GM23248 (cell line): ENCODE measurements at regions not wholly inside any gene's neighbourhood (a gene's known extent, or its start where the extent isn't known, plus 50 kb on each side); places are given as distances from the start of the nearest gene placed in this dataset.

Experiments used
- DNase-seq: peaks from one replicate; pipeline ENCODE4 v3.0.0-alpha.2; 2015
- H2AFZ ChIP-seq: fragments of 200-600 bp; sonication (generic); 2 replicates; pipeline ENCODE4 v1.6.1; 2016; ENCODE audit warnings: antibody characterized with exemption
- H3F3A ChIP-seq: fragments of 200-600 bp; sonication (generic); 2 replicates; pipeline ENCODE4 v1.6.1; 2016; ENCODE audit warnings: mild to moderate bottlenecking, antibody characterized with exemption, mixed run types; ENCODE audit not compliant: insufficient read depth
- H3K27ac ChIP-seq: fragments of 200-600 bp; sonication (generic); 2 replicates; pipeline ENCODE4 v1.5.1; 2016; ENCODE audit warnings: mild to moderate bottlenecking
- H3K27me3 ChIP-seq: fragments of 200-600 bp; sonication (generic); replicated peaks from 2 replicates; pipeline ENCODE4 v1.6.1; 2016; ENCODE audit warnings: mild to moderate bottlenecking; ENCODE audit not compliant: insufficient read depth
- H3K36me3 ChIP-seq: fragments of 200-600 bp; sonication (generic); 2 replicates; pipeline ENCODE4 v1.6.1; 2016; ENCODE audit warnings: low read depth, mild to moderate bottlenecking
- H3K4me1 ChIP-seq: fragments of 200-600 bp; sonication (generic); 2 replicates; pipeline ENCODE4 v1.6.1; 2016; ENCODE audit warnings: mild to moderate bottlenecking; ENCODE audit not compliant: insufficient read depth
- H3K4me2 ChIP-seq: fragments of 200-600 bp; sonication (generic); one replicate; pipeline ENCODE4 v1.6.1; 2016; ENCODE audit warnings: mild to moderate bottlenecking; ENCODE audit not compliant: unreplicated experiment
- H3K4me3 ChIP-seq: fragments of 200-600 bp; sonication (generic); 2 replicates; pipeline ENCODE4 v1.5.1; 2016; ENCODE audit warnings: mild to moderate bottlenecking
- H3K79me2 ChIP-seq: fragments of 200-600 bp; sonication (generic); 2 replicates; pipeline ENCODE4 v1.6.1; 2016; ENCODE audit warnings: mild to moderate bottlenecking; ENCODE audit not compliant: insufficient read depth
- H3K9ac ChIP-seq: fragments of 200-600 bp; sonication (generic); 2 replicates; pipeline ENCODE4 v1.6.1; 2016; ENCODE audit warnings: mild to moderate bottlenecking
- H3K9me2 ChIP-seq: fragments of 200-600 bp; sonication (generic); 2 replicates; pipeline ENCODE4 v1.6.1; 2016; ENCODE audit warnings: mixed run types, mild to moderate bottlenecking, moderate library complexity; ENCODE audit not compliant: insufficient read depth
- H3K9me3 ChIP-seq: fragments of 200-600 bp; sonication (generic); one replicate; pipeline ENCODE4 v1.6.1; 2017; ENCODE audit warnings: low read depth
- H4K20me1 ChIP-seq: fragments of 200-600 bp; sonication (generic); 2 replicates; pipeline ENCODE4 v1.6.0; 2016; ENCODE audit not compliant: insufficient read depth
- EZH2 ChIP-seq: fragments of 200-600 bp; sonication (generic); IDR thresholded peaks from 2 replicates; pipeline ENCODE4 v1.6.1; 2018; ENCODE audit warnings: antibody characterized with exemption, mild to moderate bottlenecking; ENCODE audit not compliant: insufficient read depth, poor library complexity, severe bottlenecking
- EZH2phosphoT487 ChIP-seq: fragments of 200-600 bp; sonication (generic); IDR thresholded peaks from 2 replicates; pipeline ENCODE4 v1.6.1; 2018; ENCODE audit warnings: antibody characterized with exemption, moderate library complexity, mild to moderate bottlenecking, low read depth; ENCODE audit not compliant: insufficient read depth
- WGBS, 2 experiments: methylation state at CpG; one replicate each; pipeline ENCODE4 v1.1.6; 2015 to 2017; ENCODE audit warnings: low lambda C conversion rate in 2 of 2, low coverage in 1 of 2; ENCODE audit errors: missing lambda C conversion rate in 2 of 2; 5-methylcytosine and 5-hydroxymethylcytosine counted together
- in situ Hi-C: fragments of 300-500 bp; cut with MboI; formaldehyde crosslinking; loops from 2 replicates; pipeline ENCODE4 v1.15.0; 2020

- DNase-seq = no peak
- no peaks in the 10 kb centered on the region for H3K27me3 ChIP-seq
- 85 to 89% methylated on average over 15 of the region's 15 CpGs for WGBS, 2 experiments
- H2AFZ ChIP-seq = no peak overlapping the region
- no peaks in the 10 kb centered on the region for H3K79me2 ChIP-seq
- H3K4me1 ChIP-seq = no peaks in the 10 kb centered on the region
- no peaks in the 10 kb centered on the region for H3K9me3 ChIP-seq
- no peaks in the 10 kb centered on the region for H3K36me3 ChIP-seq
- in situ Hi-C loops = no loop called here
- no peaks in the 10 kb centered on the region for H3F3A ChIP-seq
- no peak for TF ChIP-seq EZH2
- no peak for TF ChIP-seq EZH2phosphoT487
- no peak overlapping the region for H3K9ac ChIP-seq
- H3K4me3 ChIP-seq = no peak overlapping the region
- no peaks in the 10 kb centered on the region; the same call in 1 of the 2 replicates for H3K9me2 ChIP-seq
- no peak overlapping the region for H3K4me2 ChIP-seq
- H4K20me1 ChIP-seq = no peaks in the 10 kb centered on the region
- H3K27ac ChIP-seq = no peak overlapping the region
Observed at GRCh38 chr5:39740404-39740803, 315.6 kb upstream of the DAB2 start.

- no peaks in the 10 kb centered on the region; the same call in 1 of the 2 replicates for H3K9me2 ChIP-seq
- WGBS, 2 experiments = 73 to 75% methylated on average over 5 of the region's 5 CpGs
- no peak overlapping the region for H3K27ac ChIP-seq
- no peaks in the 10 kb centered on the region for H3K9me3 ChIP-seq
- H3K36me3 ChIP-seq = no peaks in the 10 kb centered on the region
- H3K9ac ChIP-seq = no peak overlapping the region
- no peaks in the 10 kb centered on the region for H3K27me3 ChIP-seq
- in situ Hi-C loops = no loop called here
- TF ChIP-seq EZH2 (no peak), EZH2phosphoT487 (no peak)
- no peaks in the 10 kb centered on the region for H3K4me1 ChIP-seq
- no peaks in the 10 kb centered on the region for H3K79me2 ChIP-seq
- H4K20me1 ChIP-seq = no peaks in the 10 kb centered on the region
- DNase-seq = no peak
- no peak overlapping the region for H3K4me2 ChIP-seq
- H2AFZ ChIP-seq = no peak overlapping the region
- H3K4me3 ChIP-seq = no peak overlapping the region
- H3F3A ChIP-seq = no peaks in the 10 kb centered on the region
Observed at GRCh38 chr5:39732166-39732565, 307.4 kb upstream of the DAB2 start.

GRCh38 chr5:39730699-39731098 is 305.9 kb upstream of the DAB2 start:
- no peak overlapping the region for H3K27ac ChIP-seq
- no peaks in the 10 kb centered on the region; the same call in 1 of the 2 replicates for H3K9me2 ChIP-seq
- no peak overlapping the region for H3K4me2 ChIP-seq
- no peak overlapping the region for H3K4me3 ChIP-seq
- H3K9me3 ChIP-seq = no peaks in the 10 kb centered on the region
- 95 to 96% methylated on average over 1 of the region's 1 CpG for WGBS, 2 experiments
- no peak for TF ChIP-seq EZH2phosphoT487
- no peak for TF ChIP-seq EZH2
- in situ Hi-C loops = no loop called here
- no peaks in the 10 kb centered on the region for H4K20me1 ChIP-seq
- no peaks in the 10 kb centered on the region for H3K4me1 ChIP-seq
- H3K9ac ChIP-seq = no peak overlapping the region
- DNase-seq = no peak
- H3K36me3 ChIP-seq = no peaks in the 10 kb centered on the region
- H2AFZ ChIP-seq = no peak overlapping the region
- no peaks in the 10 kb centered on the region for H3K27me3 ChIP-seq
- H3K79me2 ChIP-seq = no peaks in the 10 kb centered on the region
- H3F3A ChIP-seq = no peaks in the 10 kb centered on the region

GRCh38 chr5:39730006-39730405 is 305.2 kb upstream of the DAB2 start:
- WGBS, 2 experiments = 59 to 79% methylated on average over 2 of the region's 2 CpGs
- Histone ChIP-seq H3K9me3 (no peaks in the 10 kb centered on the region), H3K9me2 (no peaks in the 10 kb centered on the region), H3K79me2 (no peaks in the 10 kb centered on the region), H3K27me3 (no peaks in the 10 kb centered on the region), H3K4me1 (no peaks in the 10 kb centered on the region), H2AFZ (no peak overlapping the region), H3K27ac (no peak overlapping the region), H3K9ac (no peak overlapping the region), H3K36me3 (no peaks in the 10 kb centered on the region), H3F3A (no peaks in the 10 kb centered on the region), H3K4me2 (no peak overlapping the region), H3K4me3 (no peak overlapping the region), H4K20me1 (no peaks in the 10 kb centered on the region)
- DNase-seq = no peak
- in situ Hi-C loops = no loop called here
- TF ChIP-seq EZH2 = no peak

- Histone ChIP-seq H3K36me3 (no peaks in the 10 kb centered on the region), H3K27ac (no peak overlapping the region), H3F3A (no peaks in the 10 kb centered on the region), H3K4me2 (no peak overlapping the region), H3K9me2 (no peaks in the 10 kb centered on the region), H3K4me3 (no peak overlapping the region), H4K20me1 (no peaks in the 10 kb centered on the region), H3K79me2 (no peaks in the 10 kb centered on the region), H3K9ac (no peak overlapping the region), H2AFZ (no peak overlapping the region), H3K4me1 (no peaks in the 10 kb centered on the region), H3K27me3 (no peaks in the 10 kb centered on the region), H3K9me3 (no peaks in the 10 kb centered on the region)
- in situ Hi-C loops = no loop called here
- DNase-seq = no peak
- TF ChIP-seq EZH2 (no peak), EZH2phosphoT487 (no peak)
- WGBS, 2 experiments = 94 to 95% methylated on average over 1 of the region's 1 CpG
Observed at GRCh38 chr5:39726467-39726866, 301.7 kb upstream of the DAB2 start.
